ENCODE measurements at regions not wholly inside any gene's neighbourhood (a gene's known extent, or its start where the extent isn't known, plus 50 kb on each side); places are given as distances from the start of the nearest gene placed in this dataset.

DNA sequence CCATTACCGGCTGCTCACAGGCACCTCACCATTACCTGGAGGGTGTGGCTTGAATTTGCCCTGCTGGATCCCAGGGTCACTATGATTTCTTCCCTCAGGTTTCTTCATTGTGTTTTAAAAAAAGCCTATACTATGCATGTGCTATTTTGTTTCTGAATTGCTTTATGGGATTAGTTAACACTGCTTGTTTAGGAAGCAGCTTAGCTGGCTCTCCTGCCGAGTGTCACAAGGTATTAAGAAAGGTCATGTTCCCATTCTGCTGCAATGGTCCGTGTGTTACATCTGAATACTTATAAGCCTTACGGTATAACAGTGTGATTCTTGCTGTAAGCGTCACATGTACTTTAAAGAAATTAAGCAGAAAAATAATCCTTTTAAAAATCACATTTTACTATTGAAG is 380.6 kb upstream of the B3GAT1 start:
- H3K9me3 ChIP-seq, result no peaks in the 10 kb centered on the region
- intact Hi-C loops (cut with DNase I), result no loop called here
- no peaks in the 10 kb centered on the region for H3K4me1 ChIP-seq
- no peak overlapping the region for H3K4me3 ChIP-seq
- no peaks in the 10 kb centered on the region for H3K36me3 ChIP-seq
- DNase-seq, result no peak
- no peak overlapping the region for H3K27ac ChIP-seq
- H3K27me3 ChIP-seq, result no peaks in the 10 kb centered on the region
- 72 to 85% methylated on average over 5 of the region's 5 CpGs for whole genome bisulfite sequencing, 2 donors
- TF ChIP-seq POLR2A (IDR thresholded peaks at IDR 0.05), result no peak
- no peak for TF ChIP-seq EP300 (IDR thresholded peaks at IDR 0.05)
- TF ChIP-seq POLR2AphosphoS5 (IDR thresholded peaks at IDR 0.05), result no peak
- TF ChIP-seq, protein P1, sequence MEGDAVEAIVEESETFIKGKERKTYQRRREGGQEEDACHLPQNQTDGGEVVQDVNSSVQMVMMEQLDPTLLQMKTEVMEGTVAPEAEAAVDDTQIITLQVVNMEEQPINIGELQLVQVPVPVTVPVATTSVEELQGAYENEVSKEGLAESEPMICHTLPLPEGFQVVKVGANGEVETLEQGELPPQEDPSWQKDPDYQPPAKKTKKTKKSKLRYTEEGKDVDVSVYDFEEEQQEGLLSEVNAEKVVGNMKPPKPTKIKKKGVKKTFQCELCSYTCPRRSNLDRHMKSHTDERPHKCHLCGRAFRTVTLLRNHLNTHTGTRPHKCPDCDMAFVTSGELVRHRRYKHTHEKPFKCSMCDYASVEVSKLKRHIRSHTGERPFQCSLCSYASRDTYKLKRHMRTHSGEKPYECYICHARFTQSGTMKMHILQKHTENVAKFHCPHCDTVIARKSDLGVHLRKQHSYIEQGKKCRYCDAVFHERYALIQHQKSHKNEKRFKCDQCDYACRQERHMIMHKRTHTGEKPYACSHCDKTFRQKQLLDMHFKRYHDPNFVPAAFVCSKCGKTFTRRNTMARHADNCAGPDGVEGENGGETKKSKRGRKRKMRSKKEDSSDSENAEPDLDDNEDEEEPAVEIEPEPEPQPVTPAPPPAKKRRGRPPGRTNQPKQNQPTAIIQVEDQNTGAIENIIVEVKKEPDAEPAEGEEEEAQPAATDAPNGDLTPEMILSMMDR (IDR thresholded peaks at IDR 0.05), result no peak

- TF ChIP-seq EP300 (IDR thresholded peaks at IDR 0.05) (no peak), POLR2AphosphoS5 (IDR thresholded peaks at IDR 0.05) (no peak), POLR2A (IDR thresholded peaks at IDR 0.05) (no peak)
- TF ChIP-seq, protein P1 (IDR thresholded peaks at IDR 0.05), result no peak
- Histone ChIP-seq H3K4me3 (no peak overlapping the region), H3K9me3 (no peaks in the 10 kb centered on the region), H3K4me1 (no peaks in the 10 kb centered on the region), H3K36me3 (no peaks in the 10 kb centered on the region), H3K27me3 (no peaks in the 10 kb centered on the region), H3K27ac (no peak overlapping the region)
- intact Hi-C loops (cut with DNase I), result no loop called here
- DNase-seq, result no peak
- WGBS, 2 donors, result 67 to 74% methylated on average over 7 of the region's 7 CpGs
Observed at GRCh38 chr11:134792044-134792443, 380.0 kb upstream of the B3GAT1 start.

GRCh38 chr11:134791102-134791501 is 379.1 kb upstream of the B3GAT1 start:
- no peak for DNase-seq
- H3K9me3 ChIP-seq, result no peaks in the 10 kb centered on the region
- H3K27me3 ChIP-seq, result no peaks in the 10 kb centered on the region
- no peaks in the 10 kb centered on the region for H3K4me1 ChIP-seq
- no peak for TF ChIP-seq EP300 (IDR thresholded peaks at IDR 0.05)
- no peak for TF ChIP-seq POLR2AphosphoS5 (IDR thresholded peaks at IDR 0.05)
- no peak for TF ChIP-seq POLR2A (IDR thresholded peaks at IDR 0.05)
- TF ChIP-seq, protein P1 (IDR thresholded peaks at IDR 0.05), result no peak
- 55 to 79% methylated on average over 2 of the region's 2 CpGs for WGBS, 2 donors
- no peak overlapping the region for H3K4me3 ChIP-seq
- intact Hi-C loops (cut with DNase I), result no loop called here
- no peaks in the 10 kb centered on the region for H3K36me3 ChIP-seq
- no peak overlapping the region for H3K27ac ChIP-seq

DNA sequence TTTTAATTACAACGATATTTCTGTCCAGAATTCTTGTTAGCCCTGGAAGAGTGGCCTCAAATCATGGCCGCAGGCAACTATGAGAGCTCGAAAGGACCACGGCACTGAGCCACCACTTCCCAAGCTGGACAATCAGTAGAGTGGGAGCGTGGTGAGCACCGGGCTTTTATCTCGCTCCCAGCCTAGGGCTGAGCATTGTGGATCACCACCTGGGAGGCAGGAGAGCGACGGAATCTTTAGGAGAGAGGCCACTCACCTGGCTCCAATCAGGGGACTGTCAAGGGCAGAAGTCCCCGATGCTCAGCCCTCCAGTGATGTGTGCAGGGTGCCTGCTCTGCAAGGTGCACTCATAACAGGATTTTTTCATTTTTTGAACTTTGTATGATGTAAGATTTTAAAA is 377.1 kb upstream of the B3GAT1 start:
- no peaks in the 10 kb centered on the region for H3K9me3 ChIP-seq
- 84 to 92% methylated on average over 10 of the region's 10 CpGs for WGBS, 2 donors
- no peaks in the 10 kb centered on the region for H3K36me3 ChIP-seq
- intact Hi-C loops (cut with DNase I), result no loop called here
- H3K4me3 ChIP-seq, result no peak overlapping the region
- TF ChIP-seq, protein P1 (IDR thresholded peaks at IDR 0.05), result no peak
- TF ChIP-seq POLR2A (IDR thresholded peaks at IDR 0.05), result no peak
- no peak for TF ChIP-seq POLR2AphosphoS5 (IDR thresholded peaks at IDR 0.05)
- TF ChIP-seq EP300 (IDR thresholded peaks at IDR 0.05), result no peak
- no peak overlapping the region for H3K27ac ChIP-seq
- no peak for DNase-seq
- no peaks in the 10 kb centered on the region for H3K4me1 ChIP-seq
- H3K27me3 ChIP-seq, result no peaks in the 10 kb centered on the region

DNA sequence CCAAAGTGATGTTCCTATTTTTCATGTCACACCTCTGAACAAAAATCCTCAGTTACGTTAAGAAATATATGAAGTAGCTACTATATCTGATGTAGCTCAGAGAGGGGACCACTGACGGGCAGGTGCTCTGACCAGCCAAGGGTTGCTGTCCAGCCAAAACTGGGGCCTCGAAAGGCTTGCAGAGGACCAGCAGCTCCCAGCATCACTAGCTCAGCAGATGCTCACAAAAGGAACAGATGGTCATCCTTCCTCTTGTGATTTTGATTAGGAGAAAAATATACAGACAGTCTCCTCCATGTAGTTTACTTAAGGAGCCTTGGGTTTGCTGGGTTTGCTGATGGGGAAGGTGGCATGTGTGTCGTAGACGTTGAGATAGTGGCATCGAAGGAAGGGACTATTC is 374.6 kb upstream of the B3GAT1 start:
- intact Hi-C loops (cut with DNase I), result no loop called here
- WGBS, 2 donors, result 86% methylated on average over 6 of the region's 6 CpGs
- Histone ChIP-seq H3K36me3 (no peaks in the 10 kb centered on the region), H3K27me3 (no peaks in the 10 kb centered on the region), H3K9me3 (no peaks in the 10 kb centered on the region), H3K4me3 (no peak overlapping the region), H3K27ac (no peak overlapping the region), H3K4me1 (peaks cover 0 to 12% (median 10%) of the 10 kb centered on the region in 4 donors)
- TF ChIP-seq POLR2AphosphoS5 (IDR thresholded peaks at IDR 0.05), result no peak
- TF ChIP-seq, protein P1 (IDR thresholded peaks at IDR 0.05), result no peak
- TF ChIP-seq EP300 (IDR thresholded peaks at IDR 0.05), result no peak
- TF ChIP-seq POLR2A (IDR thresholded peaks at IDR 0.05), result no peak
- DNase-seq, result no peak

Data from sigmoid colon (tissue), 6 donors.